Duodenal mucosa (tissue), 2 donors: ENCODE measurements at regions not wholly inside any gene's neighbourhood (a gene's known extent, or its start where the extent isn't known, plus 50 kb on each side); places are given as distances from the start of the nearest gene placed in this dataset.
"Not testable (repeated sequence)": the region's sequence is repeated elsewhere in the genome, so short reads cannot be mapped to it uniquely, and the experiment has no call there.

Experiments
- H3K27ac ChIP-seq: one replicate; pipeline ENCODE4 v1.7.0; 2013; ENCODE audit warnings: low read depth, low read length
- H3K27me3 ChIP-seq, 2 donors: one replicate each; pipeline ENCODE4 v1.7.0; 2013; ENCODE audit warnings: low read length in 2 of 2, control low read depth in 1 of 2; ENCODE audit not compliant: insufficient read depth in 2 of 2, control insufficient read depth in 1 of 2
- H3K36me3 ChIP-seq, 2 donors: one replicate each; pipeline ENCODE4 v1.7.0; 2013; ENCODE audit warnings: low read length in 2 of 2, control low read depth in 1 of 2; ENCODE audit not compliant: insufficient read depth in 2 of 2, control insufficient read depth in 1 of 2
- H3K4me1 ChIP-seq, 2 donors: one replicate each; pipeline ENCODE4 v1.7.0; 2013; ENCODE audit warnings: low read length in 2 of 2, control low read depth in 1 of 2; ENCODE audit not compliant: insufficient read depth in 2 of 2, control insufficient read depth in 1 of 2
- H3K4me3 ChIP-seq, 2 donors: one replicate each; pipeline ENCODE4 v1.7.0; 2013; ENCODE audit warnings: low read length in 2 of 2, low read depth in 1 of 2
- H3K9ac ChIP-seq, 2 donors: one replicate each; pipeline ENCODE4 v1.7.0; 2013; ENCODE audit warnings: low read length in 2 of 2, low read depth in 1 of 2
- H3K9me3 ChIP-seq, 2 donors: one replicate each; pipeline ENCODE4 v1.7.0; 2013; ENCODE audit warnings: low read length in 2 of 2, control low read depth in 1 of 2; ENCODE audit not compliant: control insufficient read depth in 1 of 2

GRCh38 chr12:8282181-8282580, 54.8 kb upstream of the FAM90A1 start:
- H3K4me1 ChIP-seq, H3K9ac ChIP-seq, H3K9me3 ChIP-seq, H3K27ac ChIP-seq, H3K27me3 ChIP-seq, H3K36me3 ChIP-seq, H3K4me3 ChIP-seq: not testable (repeated sequence)

- not testable (repeated sequence) for H3K4me1 ChIP-seq, H3K36me3 ChIP-seq, H3K27ac ChIP-seq, H3K9ac ChIP-seq, H3K27me3 ChIP-seq, H3K4me3 ChIP-seq, H3K9me3 ChIP-seq
These were observed 58.3 kb upstream of the FAM90A1 start for GRCh38 chr12:8285681-8286080.

GRCh38 chr12:8291764-8292163, 64.3 kb upstream of the FAM90A1 start:
- not testable (repeated sequence) for H3K9me3 ChIP-seq, H3K36me3 ChIP-seq, H3K4me3 ChIP-seq, H3K27ac ChIP-seq, H3K4me1 ChIP-seq, H3K27me3 ChIP-seq, H3K9ac ChIP-seq

DNA sequence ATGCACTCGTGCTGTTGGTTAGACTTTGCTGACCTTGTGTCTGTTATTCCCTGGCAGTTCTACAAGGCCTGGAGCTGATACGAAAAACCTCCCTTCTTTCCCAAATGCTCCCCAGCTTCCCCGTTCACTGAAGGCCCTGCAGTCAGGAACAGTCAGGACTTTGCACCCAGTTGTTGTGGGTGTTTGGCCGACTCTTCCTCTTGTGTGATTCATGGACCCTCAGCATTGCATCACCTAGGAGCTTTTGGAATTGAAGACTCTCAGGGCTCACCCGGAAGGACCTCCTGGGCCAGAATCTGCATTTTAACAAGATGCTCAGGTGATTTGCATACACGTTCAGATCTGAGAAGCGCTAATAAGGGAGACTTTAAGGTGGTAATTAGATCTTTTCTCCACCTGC, 67.2 kb upstream of the FAM90A1 start:
- H3K9me3 ChIP-seq, H3K27ac ChIP-seq, H3K4me3 ChIP-seq, H3K27me3 ChIP-seq, H3K4me1 ChIP-seq, H3K36me3 ChIP-seq, H3K9ac ChIP-seq: not testable (repeated sequence)

DNA sequence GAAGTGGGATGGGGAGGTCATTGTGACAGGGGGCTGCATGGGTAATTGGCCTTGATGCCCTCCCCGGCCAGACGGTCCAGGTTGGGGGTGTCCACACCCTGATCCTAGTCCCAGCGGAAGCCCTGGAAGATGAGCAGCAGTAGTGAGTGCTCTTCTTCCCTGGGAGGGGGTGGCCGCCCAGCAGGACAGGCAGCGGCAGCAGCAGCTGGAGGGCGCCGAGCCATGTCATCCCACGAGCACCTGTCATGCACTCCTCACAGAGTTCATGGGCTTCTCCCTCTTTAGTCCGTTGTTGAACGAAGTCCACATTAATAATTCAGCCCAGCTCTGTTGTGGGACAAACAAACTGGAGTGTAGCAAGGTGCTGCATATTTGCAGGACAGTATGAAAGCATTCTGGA, 81.2 kb upstream of the FAM90A1 start:
- H3K4me3 ChIP-seq, H3K27ac ChIP-seq, H3K9ac ChIP-seq, H3K36me3 ChIP-seq, H3K9me3 ChIP-seq, H3K27me3 ChIP-seq, H3K4me1 ChIP-seq: not testable (repeated sequence)

DNA sequence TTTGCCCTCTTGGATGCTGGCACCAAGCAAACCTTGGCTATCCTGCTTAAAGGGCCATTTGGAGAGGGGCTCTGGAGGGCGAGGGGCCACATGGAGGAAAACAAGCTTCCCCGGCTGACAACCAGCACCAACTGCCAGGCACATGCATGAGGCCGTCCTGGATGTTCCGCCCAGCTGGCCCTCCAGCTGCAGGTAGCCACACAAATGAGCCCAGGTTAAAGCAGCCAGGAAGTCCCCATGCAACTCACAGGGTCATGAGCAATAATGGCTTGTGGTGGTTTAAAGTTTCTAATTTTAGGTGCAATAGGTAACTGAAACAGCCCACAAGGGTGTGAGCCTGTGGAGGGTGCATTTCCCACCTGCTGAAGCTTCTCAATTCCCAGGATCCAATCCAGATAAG, 88.6 kb upstream of the FAM90A1 start:
- not testable (repeated sequence) for H3K27me3 ChIP-seq, H3K36me3 ChIP-seq, H3K9me3 ChIP-seq, H3K9ac ChIP-seq, H3K4me3 ChIP-seq, H3K4me1 ChIP-seq, H3K27ac ChIP-seq

- not testable (repeated sequence) for H3K9me3 ChIP-seq, H3K4me3 ChIP-seq, H3K9ac ChIP-seq, H3K27ac ChIP-seq, H3K36me3 ChIP-seq, H3K27me3 ChIP-seq, H3K4me1 ChIP-seq
These were observed 90.3 kb upstream of the FAM90A1 start for GRCh38 chr12:8317675-8318074.

GRCh38 chr12:8320251-8320730, 92.9 kb upstream of the FAM90A1 start:
- H3K36me3 ChIP-seq, H3K4me1 ChIP-seq, H3K27ac ChIP-seq, H3K9me3 ChIP-seq, H3K9ac ChIP-seq, H3K27me3 ChIP-seq: not testable (repeated sequence)
- peak overlapping the region in 1 of 2 donors; percentile 43 for H3K4me3 ChIP-seq

DNA sequence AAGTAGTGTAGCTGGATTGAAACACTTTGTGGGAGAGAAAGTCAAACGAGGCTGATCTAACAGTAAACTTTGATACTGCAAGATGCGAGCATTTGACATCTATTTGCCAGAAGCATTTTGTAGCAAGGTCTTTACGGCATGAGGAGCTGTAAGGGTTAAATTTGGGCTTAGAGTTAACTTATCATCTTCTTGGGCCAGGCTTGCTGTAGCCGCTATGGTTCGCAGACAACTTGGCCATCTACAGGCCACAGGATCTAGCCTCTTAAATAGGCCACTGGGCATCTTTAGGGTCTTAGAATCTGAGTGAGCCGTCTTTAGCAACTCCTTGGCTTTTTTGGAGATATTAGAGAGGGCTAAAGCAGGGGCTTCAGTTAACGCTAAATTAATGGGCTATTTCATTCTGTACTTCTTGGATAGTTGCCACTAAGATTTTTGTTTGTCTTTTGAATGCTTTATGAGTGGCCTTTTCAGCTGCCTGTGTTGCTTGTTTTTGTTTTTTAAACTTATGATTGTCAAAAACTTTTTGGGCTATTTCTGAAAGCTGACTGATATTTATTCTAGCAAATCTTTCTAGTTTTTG, 93.5 kb upstream of the FAM90A1 start:
- H3K9me3 ChIP-seq, H3K27ac ChIP-seq, H3K27me3 ChIP-seq: not testable (repeated sequence)

GRCh38 chr12:8325145-8325839, 97.9 kb upstream of the FAM90A1 start:
- not testable (repeated sequence) for H3K9me3 ChIP-seq, H3K4me3 ChIP-seq, H3K4me1 ChIP-seq, H3K9ac ChIP-seq, H3K36me3 ChIP-seq, H3K27me3 ChIP-seq, H3K27ac ChIP-seq

More for the DNA sequence above, 93.5 kb upstream of the FAM90A1 start:
- not testable (repeated sequence) for H3K36me3 ChIP-seq, H3K4me3 ChIP-seq, H3K9ac ChIP-seq, H3K4me1 ChIP-seq

DNA sequence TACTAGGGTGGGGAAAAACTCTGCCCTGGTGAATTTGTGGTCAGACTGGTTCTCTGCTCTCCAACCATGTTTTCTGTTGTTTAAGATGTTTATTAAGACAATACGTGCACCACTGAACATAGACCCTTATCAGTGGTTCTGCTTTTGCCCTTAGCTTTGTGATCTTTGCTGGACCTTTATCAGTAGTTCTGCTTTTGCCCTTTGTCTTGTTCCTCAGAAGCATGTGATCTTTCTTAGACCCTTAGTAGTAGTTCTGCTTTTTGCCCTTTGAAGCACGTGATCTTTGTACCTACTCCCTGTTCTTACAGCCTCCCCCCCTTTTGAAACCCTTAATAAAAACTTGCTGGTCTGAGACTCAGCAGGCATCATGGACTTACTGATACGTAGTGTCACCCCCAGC, 101.4 kb upstream of the FAM90A1 start:
- not testable (repeated sequence) for H3K9me3 ChIP-seq, H3K9ac ChIP-seq, H3K4me3 ChIP-seq, H3K4me1 ChIP-seq, H3K36me3 ChIP-seq, H3K27me3 ChIP-seq, H3K27ac ChIP-seq
